HG03378 (cell line): ENCODE measurements at regions not wholly inside any gene's neighbourhood (a gene's known extent, or its start where the extent isn't known, plus 50 kb on each side); places are given as distances from the start of the nearest gene placed in this dataset.

Source experiments
- ATAC-seq: cut with Tn5 transposase; IDR thresholded peaks from one replicate; pipeline ENCODE4 v1.9.1; 2021; ENCODE audit warnings: mild to moderate bottlenecking, moderate library complexity; ENCODE audit not compliant: unreplicated experiment

DNA sequence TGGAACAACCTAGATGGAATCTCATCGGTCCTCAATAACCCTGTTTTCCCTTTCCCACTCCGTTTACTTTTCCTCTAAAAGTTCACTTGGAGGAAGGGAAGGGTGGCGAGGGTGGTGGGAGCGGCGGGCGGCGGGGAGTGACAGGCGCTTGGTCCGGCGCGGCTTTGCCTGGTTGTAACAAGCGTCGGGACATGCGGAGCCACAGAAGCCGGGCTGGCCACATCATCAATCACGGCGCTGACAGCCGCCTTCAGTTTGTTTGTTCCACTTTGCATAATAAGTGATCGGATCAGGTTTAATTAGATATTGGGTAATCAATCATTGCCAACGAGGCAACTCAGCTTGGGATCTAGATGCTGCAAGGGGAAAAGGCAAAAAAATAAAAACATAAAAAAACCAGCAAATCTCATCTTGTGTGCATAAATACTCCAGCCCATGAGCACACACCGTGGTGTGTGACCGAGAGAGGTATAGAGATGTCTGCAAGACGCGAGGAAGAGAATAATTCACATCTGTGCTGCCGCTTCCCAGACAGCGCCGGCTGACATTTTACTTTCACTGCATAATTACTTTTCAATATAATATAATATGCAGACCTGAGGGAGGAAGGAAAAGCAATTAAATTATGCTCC is 396.2 kb upstream of the IRX4 start:
- ATAC-seq: no peak

GRCh38 chr5:2277886-2278285 is 395.2 kb upstream of the IRX4 start:
- no peak for ATAC-seq

DNA sequence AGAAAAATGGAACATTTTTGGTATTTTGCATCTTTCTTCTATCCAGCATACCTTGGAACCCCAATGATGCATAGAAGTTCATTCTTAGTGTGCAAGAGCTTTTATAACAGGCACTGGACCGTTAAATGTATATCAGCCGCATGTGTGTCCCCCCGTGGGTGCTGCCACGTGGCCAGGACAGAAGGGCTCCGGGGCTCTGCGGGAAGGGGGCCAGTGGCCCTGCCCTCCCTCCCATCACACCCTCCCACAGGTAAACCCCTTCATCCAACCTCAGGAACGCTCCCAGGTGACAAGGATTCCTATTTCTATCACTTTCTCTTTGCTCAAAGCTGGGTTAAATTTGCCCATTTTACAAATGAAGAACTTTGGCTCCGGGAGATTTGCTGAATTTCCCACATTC is 393.4 kb upstream of the IRX4 start:
- no peak for ATAC-seq

GRCh38 chr5:2272755-2273154 is 390.0 kb upstream of the IRX4 start:
- no peak for ATAC-seq

GRCh38 chr5:2272039-2272438 is 389.3 kb upstream of the IRX4 start:
- ATAC-seq: no peak

- no peak for ATAC-seq
These were observed 388.6 kb upstream of the IRX4 start for GRCh38 chr5:2271316-2271715.

GRCh38 chr5:2270467-2270866 is 387.7 kb upstream of the IRX4 start:
- ATAC-seq: no peak

- no peak for ATAC-seq
These were observed 386.9 kb upstream of the IRX4 start for GRCh38 chr5:2269656-2270055.

- no peak for ATAC-seq
These were observed 385.3 kb upstream of the IRX4 start for GRCh38 chr5:2267991-2268390.

DNA sequence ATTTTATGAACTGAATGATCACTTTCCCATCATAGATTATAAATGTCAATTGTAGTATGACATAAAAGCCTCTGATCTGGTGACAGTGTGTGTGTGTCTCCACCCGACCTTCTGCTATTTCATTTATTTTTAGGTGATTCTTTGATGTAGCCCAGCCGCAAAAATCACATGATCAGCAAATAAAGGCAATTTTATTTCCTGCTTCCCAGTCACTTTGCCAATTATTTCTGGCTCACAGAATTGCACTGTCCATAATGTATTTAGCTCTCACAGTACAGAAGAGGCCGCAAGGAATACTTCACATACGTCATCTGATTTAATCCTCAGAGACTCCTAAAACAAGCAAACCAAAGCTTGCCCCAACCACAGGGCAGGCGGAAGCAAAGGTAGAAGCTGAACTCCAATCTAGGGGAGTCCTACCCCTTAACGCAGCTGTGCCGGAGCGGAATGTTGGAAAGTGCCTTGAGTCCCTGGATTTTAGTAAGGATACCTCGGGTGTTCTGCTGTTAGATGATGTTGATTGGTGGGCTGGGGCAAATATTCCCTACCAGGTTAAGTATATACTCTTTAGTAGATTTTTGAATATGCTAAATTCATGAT is 384.0 kb upstream of the IRX4 start:
- no peak for ATAC-seq

- no peak for ATAC-seq
These were observed 382.6 kb upstream of the IRX4 start for GRCh38 chr5:2265341-2265740.

DNA sequence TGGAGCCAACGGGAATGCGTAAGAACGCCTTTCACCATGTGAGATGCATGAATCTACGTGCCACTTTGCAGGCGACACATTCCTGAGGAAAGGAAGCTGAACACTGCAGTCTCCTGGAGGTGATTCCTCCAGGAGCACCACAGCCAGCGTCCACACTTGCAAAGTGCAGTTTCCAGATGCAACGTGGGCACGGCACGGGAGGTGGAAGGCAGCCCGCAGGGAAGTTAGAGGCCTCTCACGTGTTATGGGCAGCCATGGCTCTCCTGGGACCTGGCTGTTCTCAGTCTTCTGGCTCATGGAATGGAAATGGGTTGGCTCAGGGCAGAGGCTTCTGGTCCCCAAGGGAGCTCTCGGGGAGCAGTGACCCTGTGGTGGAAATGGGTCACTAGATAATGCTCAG is 381.0 kb upstream of the IRX4 start:
- ATAC-seq: no peak

GRCh38 chr5:2262620-2263019 is 379.9 kb upstream of the IRX4 start:
- ATAC-seq: no peak

DNA sequence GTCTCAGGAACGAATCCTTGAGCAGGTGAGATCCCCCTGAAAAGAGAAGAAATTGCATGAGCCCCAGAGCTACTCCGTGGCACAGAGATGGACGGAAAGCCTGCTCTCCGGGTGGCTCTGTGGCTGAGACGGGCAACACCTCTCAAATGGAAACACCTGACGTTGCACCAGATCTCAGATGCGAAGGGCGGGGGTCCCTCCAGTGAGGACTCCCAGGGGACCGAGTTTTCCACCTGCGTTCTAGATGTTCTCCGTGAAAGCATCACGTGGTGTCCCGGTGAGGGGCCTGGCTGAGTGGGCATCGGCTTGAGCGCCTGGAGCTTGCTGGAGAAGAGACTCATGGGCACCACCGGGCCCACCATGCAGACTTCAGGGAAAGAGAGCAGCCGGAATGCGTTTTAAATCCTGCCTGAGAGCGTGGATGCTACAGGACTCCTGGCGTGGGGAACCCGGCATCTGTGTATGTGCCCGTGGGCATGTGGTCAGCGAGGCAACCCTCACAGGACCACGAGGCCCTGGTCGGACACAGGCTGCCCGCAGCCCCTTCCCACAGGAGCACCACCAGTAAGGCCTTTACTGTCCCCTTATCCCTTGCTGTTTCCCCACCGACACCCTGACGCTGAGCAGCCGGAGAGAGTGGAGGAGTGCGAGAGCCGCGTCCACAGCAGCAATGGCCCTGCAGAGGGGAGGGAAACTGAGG is 378.4 kb upstream of the IRX4 start:
- no peak for ATAC-seq

GRCh38 chr5:2260211-2261003 is 377.7 kb upstream of the IRX4 start:
- ATAC-seq: no peak

DNA sequence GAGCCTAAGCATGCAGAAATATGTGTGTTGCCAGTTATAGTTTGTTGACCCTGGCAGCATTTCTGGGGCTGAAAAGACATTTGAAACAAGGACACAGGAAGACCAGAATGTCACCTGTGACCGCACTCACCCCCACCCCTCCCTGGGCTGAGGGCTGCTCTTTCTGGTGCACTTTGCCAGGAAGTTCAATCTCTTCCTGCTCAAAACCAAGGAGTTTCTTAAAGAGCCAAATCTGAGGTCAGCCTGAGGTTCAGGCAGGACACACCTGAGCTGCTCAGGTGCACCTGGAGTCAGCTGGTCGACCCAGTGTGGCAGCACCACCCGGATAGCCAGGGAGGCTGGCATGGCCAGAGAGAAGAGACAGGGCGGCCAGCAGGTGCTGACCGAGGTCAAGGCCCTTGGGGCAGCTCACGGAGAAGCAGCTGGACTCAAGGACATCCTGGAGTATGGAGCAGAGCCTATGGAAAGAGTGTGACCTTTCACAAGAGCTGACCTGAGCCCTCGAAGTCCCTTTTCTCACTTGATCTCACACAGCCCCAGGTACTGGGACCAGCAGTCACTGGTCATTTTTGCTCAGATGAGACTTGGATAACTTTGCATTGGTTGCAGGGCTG is 376.9 kb upstream of the IRX4 start:
- ATAC-seq: no peak

DNA sequence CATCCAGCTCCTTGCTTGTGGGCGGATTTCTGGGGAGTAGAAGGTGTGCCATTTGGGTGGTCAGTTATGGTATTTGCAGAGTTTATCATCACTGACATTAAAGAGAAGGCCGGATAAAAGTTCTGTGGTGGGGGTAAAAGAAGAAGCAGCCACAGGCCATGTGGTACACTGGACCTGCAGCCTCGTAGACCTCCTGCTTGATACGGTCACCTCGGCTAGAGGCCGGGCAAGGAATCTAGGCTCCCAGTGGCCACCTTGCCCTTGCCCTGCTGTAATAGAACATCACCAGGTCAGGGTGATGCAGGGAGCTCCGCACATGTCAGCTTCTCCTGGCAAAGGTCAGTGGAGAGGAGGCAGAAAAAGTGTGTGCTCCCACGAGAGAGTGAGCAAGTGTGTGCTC is 376.1 kb upstream of the IRX4 start:
- ATAC-seq: no peak

- ATAC-seq: no peak
These were observed 374.9 kb upstream of the IRX4 start for GRCh38 chr5:2257326-2258244.

DNA sequence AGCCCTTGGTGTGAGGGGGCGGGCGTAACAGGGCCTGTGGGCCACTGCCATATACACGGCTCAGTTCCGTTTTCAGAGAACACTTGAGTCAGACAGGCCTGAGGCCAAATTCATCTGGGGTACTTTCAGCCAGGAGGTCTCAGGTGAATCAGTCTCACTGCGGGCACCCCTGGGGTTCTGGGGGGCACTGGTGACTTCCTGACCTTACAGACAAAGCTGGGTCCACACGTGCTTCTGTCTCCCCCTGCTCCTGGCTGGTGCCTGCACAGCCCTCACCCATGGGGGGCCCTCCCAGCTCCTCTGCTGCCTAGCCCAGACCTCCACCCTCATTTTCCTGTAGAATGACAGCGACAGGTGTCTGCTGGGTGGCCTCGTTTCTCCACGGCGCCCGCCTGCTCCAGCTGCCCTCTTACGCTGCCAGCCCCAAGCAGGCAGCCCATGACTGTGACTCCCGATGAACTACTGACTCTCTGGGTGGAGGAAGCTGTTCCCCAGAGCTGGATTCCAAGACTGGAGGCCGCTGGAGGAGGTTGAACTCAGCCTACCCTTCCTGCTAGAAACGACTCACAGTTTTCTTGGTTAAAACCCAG is 374.1 kb upstream of the IRX4 start:
- no peak for ATAC-seq
